ENCODE measurements at regions not wholly inside any gene's neighbourhood (a gene's known extent, or its start where the extent isn't known, plus 50 kb on each side); places are given as distances from the start of the nearest gene placed in this dataset.

- Histone ChIP-seq H3K27me3 (ENCODE audit: control insufficient read depth in 1 of 2, insufficient read depth in 2 of 2, low read length in 2 of 2) (no peaks in the 10 kb centered on the region), H3K4me1 (ENCODE audit: control insufficient read depth, insufficient read depth, low read length) (no peaks in the 10 kb centered on the region), H3K9ac (ENCODE audit: low read length in 2 of 2) (no peak overlapping the region), H3K4me3 (ENCODE audit: low read length in 2 of 2) (no peak overlapping the region), H3K9me3 (ENCODE audit: control insufficient read depth in 2 of 2, low read length in 2 of 2) (no peaks in the 10 kb centered on the region), H3K27ac (ENCODE audit: low read length) (no peak overlapping the region), H3K36me3 (ENCODE audit: control insufficient read depth in 2 of 2, insufficient read depth in 2 of 2, low read length in 2 of 2) (no peaks in the 10 kb centered on the region)
Measured at GRCh38 chr12:59972905-59973304, 377.1 kb downstream of the SLC16A7 start.

- Histone ChIP-seq H3K36me3 (ENCODE audit: control insufficient read depth in 2 of 2, insufficient read depth in 2 of 2, low read length in 2 of 2) (no peaks in the 10 kb centered on the region), H3K27me3 (ENCODE audit: control insufficient read depth in 1 of 2, insufficient read depth in 2 of 2, low read length in 2 of 2) (no peaks in the 10 kb centered on the region), H3K4me1 (ENCODE audit: control insufficient read depth, insufficient read depth, low read length) (no peaks in the 10 kb centered on the region), H3K27ac (ENCODE audit: low read length) (no peak overlapping the region), H3K9me3 (ENCODE audit: control insufficient read depth in 2 of 2, low read length in 2 of 2) (no peaks in the 10 kb centered on the region), H3K9ac (ENCODE audit: low read length in 2 of 2) (no peak overlapping the region), H3K4me3 (ENCODE audit: low read length in 2 of 2) (no peak overlapping the region)
Measured at GRCh38 chr12:59973515-59973914, 377.7 kb downstream of the SLC16A7 start.

- Histone ChIP-seq H3K9ac (ENCODE audit: low read length in 2 of 2) (no peak overlapping the region), H3K27me3 (ENCODE audit: control insufficient read depth in 1 of 2, insufficient read depth in 2 of 2, low read length in 2 of 2) (no peaks in the 10 kb centered on the region), H3K4me3 (ENCODE audit: low read length in 2 of 2) (no peak overlapping the region), H3K9me3 (ENCODE audit: control insufficient read depth in 2 of 2, low read length in 2 of 2) (no peaks in the 10 kb centered on the region), H3K27ac (ENCODE audit: low read length) (no peak overlapping the region), H3K36me3 (ENCODE audit: control insufficient read depth in 2 of 2, insufficient read depth in 2 of 2, low read length in 2 of 2) (no peaks in the 10 kb centered on the region), H3K4me1 (ENCODE audit: control insufficient read depth, insufficient read depth, low read length) (no peaks in the 10 kb centered on the region)
Measured at GRCh38 chr12:59977779-59978178, 381.9 kb downstream of the SLC16A7 start.

GRCh38 chr12:59980476-59980875 lies 384.6 kb downstream of the SLC16A7 start:
- no peaks in the 10 kb centered on the region for H3K9me3 ChIP-seq (ENCODE audit: control insufficient read depth in 2 of 2, low read length in 2 of 2)
- H3K27ac ChIP-seq (ENCODE audit: low read length) = no peak overlapping the region
- no peaks in the 10 kb centered on the region for H3K4me1 ChIP-seq (ENCODE audit: control insufficient read depth, insufficient read depth, low read length)
- no peak overlapping the region for H3K9ac ChIP-seq (ENCODE audit: low read length in 2 of 2)
- no peaks in the 10 kb centered on the region for H3K27me3 ChIP-seq (ENCODE audit: control insufficient read depth in 1 of 2, insufficient read depth in 2 of 2, low read length in 2 of 2)
- H3K4me3 ChIP-seq (ENCODE audit: low read length in 2 of 2) = no peak overlapping the region
- no peaks in the 10 kb centered on the region for H3K36me3 ChIP-seq (ENCODE audit: control insufficient read depth in 2 of 2, insufficient read depth in 2 of 2, low read length in 2 of 2)

GRCh38 chr12:59999291-59999690 lies 403.5 kb downstream of the SLC16A7 start:
- Histone ChIP-seq H3K4me3 (ENCODE audit: low read length in 2 of 2) (no peak overlapping the region), H3K9me3 (ENCODE audit: control insufficient read depth in 2 of 2, low read length in 2 of 2) (no peaks in the 10 kb centered on the region), H3K36me3 (ENCODE audit: control insufficient read depth in 2 of 2, insufficient read depth in 2 of 2, low read length in 2 of 2) (no peaks in the 10 kb centered on the region), H3K9ac (ENCODE audit: low read length in 2 of 2) (no peak overlapping the region), H3K27me3 (ENCODE audit: control insufficient read depth in 1 of 2, insufficient read depth in 2 of 2, low read length in 2 of 2) (no peaks in the 10 kb centered on the region), H3K27ac (ENCODE audit: low read length) (no peak overlapping the region), H3K4me1 (ENCODE audit: control insufficient read depth, insufficient read depth, low read length) (no peaks in the 10 kb centered on the region)

- Histone ChIP-seq H3K9ac (ENCODE audit: low read length in 2 of 2) (no peak overlapping the region), H3K27ac (ENCODE audit: low read length) (no peak overlapping the region), H3K4me3 (ENCODE audit: low read length in 2 of 2) (no peak overlapping the region), H3K27me3 (ENCODE audit: control insufficient read depth in 1 of 2, insufficient read depth in 2 of 2, low read length in 2 of 2) (no peaks in the 10 kb centered on the region), H3K36me3 (ENCODE audit: control insufficient read depth in 2 of 2, insufficient read depth in 2 of 2, low read length in 2 of 2) (no peaks in the 10 kb centered on the region), H3K4me1 (ENCODE audit: control insufficient read depth, insufficient read depth, low read length) (no peaks in the 10 kb centered on the region), H3K9me3 (ENCODE audit: control insufficient read depth in 2 of 2, low read length in 2 of 2) (no peaks in the 10 kb centered on the region)
Measured at GRCh38 chr12:60010486-60010885, 414.7 kb downstream of the SLC16A7 start.

- H3K27ac ChIP-seq (ENCODE audit: low read length) = no peak overlapping the region
- no peaks in the 10 kb centered on the region for H3K9me3 ChIP-seq (ENCODE audit: control insufficient read depth in 2 of 2, low read length in 2 of 2)
- no peaks in the 10 kb centered on the region for H3K27me3 ChIP-seq (ENCODE audit: control insufficient read depth in 1 of 2, insufficient read depth in 2 of 2, low read length in 2 of 2)
- H3K4me3 ChIP-seq (ENCODE audit: low read length in 2 of 2) = no peak overlapping the region
- no peaks in the 10 kb centered on the region for H3K4me1 ChIP-seq (ENCODE audit: control insufficient read depth, insufficient read depth, low read length)
- no peak overlapping the region for H3K9ac ChIP-seq (ENCODE audit: low read length in 2 of 2)
- H3K36me3 ChIP-seq (ENCODE audit: control insufficient read depth in 2 of 2, insufficient read depth in 2 of 2, low read length in 2 of 2) = no peaks in the 10 kb centered on the region
Measured at GRCh38 chr12:60012659-60013058, 416.8 kb downstream of the SLC16A7 start.

GRCh38 chr12:60014436-60014835 lies 418.6 kb downstream of the SLC16A7 start:
- Histone ChIP-seq H3K9ac (ENCODE audit: low read length in 2 of 2) (no peak overlapping the region), H3K9me3 (ENCODE audit: control insufficient read depth in 2 of 2, low read length in 2 of 2) (no peaks in the 10 kb centered on the region), H3K36me3 (ENCODE audit: control insufficient read depth in 2 of 2, insufficient read depth in 2 of 2, low read length in 2 of 2) (no peaks in the 10 kb centered on the region), H3K27ac (ENCODE audit: low read length) (no peak overlapping the region), H3K4me1 (ENCODE audit: control insufficient read depth, insufficient read depth, low read length) (no peaks in the 10 kb centered on the region), H3K27me3 (ENCODE audit: control insufficient read depth in 1 of 2, insufficient read depth in 2 of 2, low read length in 2 of 2) (no peaks in the 10 kb centered on the region), H3K4me3 (ENCODE audit: low read length in 2 of 2) (no peak overlapping the region)

- Histone ChIP-seq H3K9me3 (ENCODE audit: control insufficient read depth in 2 of 2, low read length in 2 of 2) (peaks cover 0 to 3% of the 10 kb centered on the region in 2 donors), H3K27me3 (ENCODE audit: control insufficient read depth in 1 of 2, insufficient read depth in 2 of 2, low read length in 2 of 2) (no peaks in the 10 kb centered on the region), H3K36me3 (ENCODE audit: control insufficient read depth in 2 of 2, insufficient read depth in 2 of 2, low read length in 2 of 2) (no peaks in the 10 kb centered on the region), H3K4me3 (ENCODE audit: low read length in 2 of 2) (no peak overlapping the region), H3K27ac (ENCODE audit: low read length) (no peak overlapping the region), H3K9ac (ENCODE audit: low read length in 2 of 2) (no peak overlapping the region), H3K4me1 (ENCODE audit: control insufficient read depth, insufficient read depth, low read length) (no peaks in the 10 kb centered on the region)
Measured at GRCh38 chr12:60020068-60020467, 424.2 kb downstream of the SLC16A7 start.

- no peaks in the 10 kb centered on the region for H3K36me3 ChIP-seq (ENCODE audit: control insufficient read depth in 2 of 2, insufficient read depth in 2 of 2, low read length in 2 of 2)
- H3K4me1 ChIP-seq (ENCODE audit: control insufficient read depth, insufficient read depth, low read length) = no peaks in the 10 kb centered on the region
- H3K27ac ChIP-seq (ENCODE audit: low read length) = no peak overlapping the region
- no peak overlapping the region for H3K4me3 ChIP-seq (ENCODE audit: low read length in 2 of 2)
- H3K27me3 ChIP-seq (ENCODE audit: control insufficient read depth in 1 of 2, insufficient read depth in 2 of 2, low read length in 2 of 2) = no peaks in the 10 kb centered on the region
- no peak overlapping the region for H3K9ac ChIP-seq (ENCODE audit: low read length in 2 of 2)
- H3K9me3 ChIP-seq (ENCODE audit: control insufficient read depth in 2 of 2, low read length in 2 of 2) = peaks cover 0 to 3% of the 10 kb centered on the region in 2 donors
Measured at GRCh38 chr12:60021235-60021634, 425.4 kb downstream of the SLC16A7 start.

- Histone ChIP-seq H3K27ac (ENCODE audit: low read length) (no peak overlapping the region), H3K9ac (ENCODE audit: low read length in 2 of 2) (no peak overlapping the region), H3K4me3 (ENCODE audit: low read length in 2 of 2) (no peak overlapping the region), H3K9me3 (ENCODE audit: control insufficient read depth in 2 of 2, low read length in 2 of 2) (no peaks in the 10 kb centered on the region), H3K4me1 (ENCODE audit: control insufficient read depth, insufficient read depth, low read length) (no peaks in the 10 kb centered on the region), H3K27me3 (ENCODE audit: control insufficient read depth in 1 of 2, insufficient read depth in 2 of 2, low read length in 2 of 2) (no peaks in the 10 kb centered on the region), H3K36me3 (ENCODE audit: control insufficient read depth in 2 of 2, insufficient read depth in 2 of 2, low read length in 2 of 2) (no peaks in the 10 kb centered on the region)
Measured at GRCh38 chr12:60027266-60027665, 431.4 kb downstream of the SLC16A7 start.

Measured in stomach smooth muscle (tissue), 2 donors.